ENCODE measurements at regions not wholly inside any gene's neighbourhood (a gene's known extent, or its start where the extent isn't known, plus 50 kb on each side); places are given as distances from the start of the nearest gene placed in this dataset.
"Not testable (repeated sequence)": the region's sequence is repeated elsewhere in the genome, so short reads cannot be mapped to it uniquely, and the experiment has no call there.

GRCh38 chr5:34412736-34413135 lies 243.4 kb upstream of the RAI14 start:
- H3K9me3 ChIP-seq (ENCODE audit: control insufficient read depth in 4 of 4, insufficient read depth in 3 of 4, low read length in 3 of 4) = no peaks in the 10 kb centered on the region
- H3K9ac ChIP-seq (ENCODE audit: insufficient read depth in 1 of 2, low read length in 2 of 2) = no peak overlapping the region
- no peak overlapping the region for H3K4me3 ChIP-seq
- peaks cover 0 to 9% (median 7%) of the 10 kb centered on the region in 5 donors for H3K4me1 ChIP-seq (ENCODE audit: control insufficient read depth in 5 of 5, insufficient read depth in 5 of 5, low read length in 5 of 5)
- 58 to 71% methylated on average over 2 of the region's 2 CpGs for WGBS, 2 donors
- ATAC-seq (ENCODE audit: insufficient read depth, low FRiP score) (no peak), DNase-seq (no peak)
- H3K27me3 ChIP-seq (ENCODE audit: control insufficient read depth in 3 of 3, insufficient read depth in 3 of 3, low read length in 2 of 3) = no peaks in the 10 kb centered on the region
- H3K27ac ChIP-seq (ENCODE audit: low read depth in 1 of 2, low read length in 1 of 2) = no peak overlapping the region
- H3K36me3 ChIP-seq (ENCODE audit: control insufficient read depth in 4 of 4, insufficient read depth in 4 of 4, low read length in 4 of 4) = no peaks in the 10 kb centered on the region
- TF ChIP-seq CTCF (IDR thresholded peaks at IDR 0.05; ENCODE audit: control extremely low read depth, extremely low read depth) = no peak

GRCh38 chr5:34415559-34416198 lies 240.4 kb upstream of the RAI14 start:
- DNase-seq (no peak), ATAC-seq (ENCODE audit: insufficient read depth, low FRiP score) (no peak)
- Histone ChIP-seq H3K9me3 (ENCODE audit: control insufficient read depth in 4 of 4, insufficient read depth in 3 of 4, low read length in 3 of 4) (no peaks in the 10 kb centered on the region), H3K36me3 (ENCODE audit: control insufficient read depth in 4 of 4, insufficient read depth in 4 of 4, low read length in 4 of 4) (no peaks in the 10 kb centered on the region), H3K4me1 (ENCODE audit: control insufficient read depth in 5 of 5, insufficient read depth in 5 of 5, low read length in 5 of 5) (peaks cover 0 to 9% (median 7%) of the 10 kb centered on the region in 5 donors), H3K27ac (ENCODE audit: low read depth in 1 of 2, low read length in 1 of 2) (no peak overlapping the region), H3K9ac (ENCODE audit: insufficient read depth in 1 of 2, low read length in 2 of 2) (no peak overlapping the region), H3K27me3 (ENCODE audit: control insufficient read depth in 3 of 3, insufficient read depth in 3 of 3, low read length in 2 of 3) (no peaks in the 10 kb centered on the region), H3K4me3 (no peak overlapping the region)
- 64 to 71% methylated on average over 2 of the region's 2 CpGs for WGBS, 2 donors
- no peak for TF ChIP-seq CTCF (IDR thresholded peaks at IDR 0.05; ENCODE audit: control extremely low read depth, extremely low read depth)

GRCh38 chr5:34416501-34417008 lies 239.6 kb upstream of the RAI14 start:
- H3K9ac ChIP-seq (ENCODE audit: insufficient read depth in 1 of 2, low read length in 2 of 2) = no peak overlapping the region
- TF ChIP-seq CTCF (IDR thresholded peaks at IDR 0.05; ENCODE audit: control extremely low read depth, extremely low read depth) = no peak
- peaks cover 0 to 3% (median 2%) of the 10 kb centered on the region in 5 donors for H3K4me1 ChIP-seq (ENCODE audit: control insufficient read depth in 5 of 5, insufficient read depth in 5 of 5, low read length in 5 of 5)
- H3K27me3 ChIP-seq (ENCODE audit: control insufficient read depth in 3 of 3, insufficient read depth in 3 of 3, low read length in 2 of 3) = no peaks in the 10 kb centered on the region
- no peak overlapping the region for H3K4me3 ChIP-seq
- DNase-seq = no peak
- no peaks in the 10 kb centered on the region for H3K9me3 ChIP-seq (ENCODE audit: control insufficient read depth in 4 of 4, insufficient read depth in 3 of 4, low read length in 3 of 4)
- H3K27ac ChIP-seq (ENCODE audit: low read depth in 1 of 2, low read length in 1 of 2) = no peak overlapping the region
- ATAC-seq (ENCODE audit: insufficient read depth, low FRiP score) = no peak
- H3K36me3 ChIP-seq (ENCODE audit: control insufficient read depth in 4 of 4, insufficient read depth in 4 of 4, low read length in 4 of 4) = no peaks in the 10 kb centered on the region

GRCh38 chr5:34420191-34420590 lies 235.9 kb upstream of the RAI14 start:
- H3K9ac ChIP-seq (ENCODE audit: insufficient read depth in 1 of 2, low read length in 2 of 2); H3K27me3 ChIP-seq (ENCODE audit: control insufficient read depth in 3 of 3, insufficient read depth in 3 of 3, low read length in 2 of 3); H3K27ac ChIP-seq (ENCODE audit: low read depth in 1 of 2, low read length in 1 of 2); H3K4me1 ChIP-seq (ENCODE audit: control insufficient read depth in 5 of 5, insufficient read depth in 5 of 5, low read length in 5 of 5); H3K4me3 ChIP-seq; DNase-seq; ATAC-seq (ENCODE audit: insufficient read depth, low FRiP score); H3K36me3 ChIP-seq (ENCODE audit: control insufficient read depth in 4 of 4, insufficient read depth in 4 of 4, low read length in 4 of 4); H3K9me3 ChIP-seq (ENCODE audit: control insufficient read depth in 4 of 4, insufficient read depth in 3 of 4, low read length in 3 of 4): not testable (repeated sequence)
- 77 to 88% methylated on average over 2 of the region's 2 CpGs for WGBS, 2 donors

Data from lung (tissue), 11 donors.